ENCODE measurements at regions not wholly inside any gene's neighbourhood (a gene's known extent, or its start where the extent isn't known, plus 50 kb on each side); places are given as distances from the start of the nearest gene placed in this dataset.

GRCh38 chr5:36482812-36483211, 123.6 kb upstream of the SLC1A3 start:
- in situ Hi-C loops (cut with HindIII; ENCODE audit: low sequenced_read_pairs) = no loop called here
- no peak for TF ChIP-seq CTCF (IDR thresholded peaks at IDR 0.05; ENCODE audit: low read depth, low read length)
- DNase-seq (ENCODE audit: low read depth, low spot score) = no peak
- H3K4me3 ChIP-seq (ENCODE audit: low read depth, low read length) = no peak overlapping the region

DNA sequence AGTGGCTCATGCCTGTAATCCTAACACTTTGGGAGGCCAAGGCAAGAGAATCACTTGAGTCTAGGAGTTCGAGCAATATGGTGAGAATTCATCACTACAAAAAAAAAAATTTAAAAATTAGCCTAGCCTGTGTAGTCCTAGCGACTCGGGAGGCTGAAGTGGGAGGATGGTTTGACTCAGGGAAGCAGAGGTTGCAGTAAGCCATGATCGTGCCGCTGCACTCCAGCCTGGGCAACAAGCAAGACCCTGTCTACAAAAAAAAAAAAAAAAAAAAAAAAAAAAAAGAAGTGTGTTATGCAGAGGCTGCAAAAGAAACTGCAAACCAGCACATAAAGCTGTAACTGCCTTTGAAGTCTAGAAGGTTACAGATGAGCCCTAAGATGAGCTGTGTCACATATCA, 116.9 kb upstream of the SLC1A3 start:
- no peak for DNase-seq (ENCODE audit: low read depth, low spot score)
- in situ Hi-C loops (cut with HindIII; ENCODE audit: low sequenced_read_pairs) = no loop called here
- no peak for TF ChIP-seq CTCF (IDR thresholded peaks at IDR 0.05; ENCODE audit: low read depth, low read length)
- H3K4me3 ChIP-seq (ENCODE audit: low read depth, low read length) = no peak overlapping the region

DNA sequence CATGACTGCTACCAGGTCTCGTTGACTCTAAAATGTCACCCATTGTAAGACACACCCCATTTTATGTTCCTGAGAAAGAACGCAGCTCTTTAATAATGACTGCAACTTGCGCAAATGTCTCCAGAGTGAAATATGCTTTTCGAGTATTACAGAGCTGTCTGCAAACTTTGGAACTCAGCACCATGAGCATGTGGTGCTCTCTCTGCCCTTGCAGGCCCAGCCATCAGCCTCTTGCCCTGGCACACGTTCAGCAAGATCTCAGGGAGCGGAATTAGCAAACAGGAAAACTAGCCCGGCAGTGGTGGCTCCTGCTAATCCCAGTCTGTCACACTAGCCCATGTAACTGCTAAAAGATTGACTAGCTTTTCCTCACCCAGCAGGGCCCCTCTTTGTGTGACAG, 114.5 kb upstream of the SLC1A3 start:
- no peak overlapping the region for H3K4me3 ChIP-seq (ENCODE audit: low read depth, low read length)
- in situ Hi-C loops (cut with HindIII; ENCODE audit: low sequenced_read_pairs) = no loop called here
- no peak for TF ChIP-seq CTCF (IDR thresholded peaks at IDR 0.05; ENCODE audit: low read depth, low read length)
- no peak for DNase-seq (ENCODE audit: low read depth, low spot score)

DNA sequence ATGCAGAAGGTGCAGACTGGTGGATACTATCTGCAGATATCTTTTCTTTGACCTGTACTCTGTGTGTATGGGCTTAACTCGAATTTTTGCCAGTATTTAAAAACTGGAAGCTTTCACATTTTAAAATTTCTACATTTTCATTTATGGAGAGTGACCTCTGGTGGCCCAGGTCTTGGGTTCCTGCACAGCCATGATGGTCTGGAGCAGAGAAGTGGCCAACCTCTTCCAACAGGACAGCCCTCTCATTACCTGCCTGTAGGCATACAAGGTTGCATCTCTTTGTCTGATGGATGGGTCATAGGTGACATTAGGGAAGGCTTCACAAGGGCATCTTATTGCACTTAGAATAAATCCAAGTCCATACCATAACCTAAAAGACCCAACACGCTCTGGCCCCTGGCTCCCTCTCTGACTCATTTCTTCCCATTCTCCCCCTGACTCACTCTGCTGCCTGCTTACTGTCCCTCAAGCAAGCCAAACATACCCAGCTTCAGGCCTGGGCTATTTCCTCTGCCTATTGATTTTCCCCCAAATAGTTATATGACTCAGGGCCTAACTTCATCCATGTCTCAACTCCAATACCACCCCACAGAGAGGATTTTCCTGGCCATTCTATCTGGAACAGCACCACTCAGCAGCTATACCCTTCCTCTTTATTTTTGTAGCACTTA, 113.3 kb upstream of the SLC1A3 start:
- peak; percentile 80 for DNase-seq (ENCODE audit: low read depth, low spot score)
- in situ Hi-C loops (cut with HindIII; ENCODE audit: low sequenced_read_pairs) = no loop called here
- TF ChIP-seq CTCF (IDR thresholded peaks at IDR 0.05; ENCODE audit: low read depth, low read length) = peak; percentile 17
- H3K4me3 ChIP-seq (ENCODE audit: low read depth, low read length) = no peak overlapping the region

GRCh38 chr5:36494028-36494427, 112.4 kb upstream of the SLC1A3 start:
- in situ Hi-C loops (cut with HindIII; ENCODE audit: low sequenced_read_pairs) = no loop called here
- no peak for DNase-seq (ENCODE audit: low read depth, low spot score)
- TF ChIP-seq CTCF (IDR thresholded peaks at IDR 0.05; ENCODE audit: low read depth, low read length) = no peak
- no peak overlapping the region for H3K4me3 ChIP-seq (ENCODE audit: low read depth, low read length)

DNA sequence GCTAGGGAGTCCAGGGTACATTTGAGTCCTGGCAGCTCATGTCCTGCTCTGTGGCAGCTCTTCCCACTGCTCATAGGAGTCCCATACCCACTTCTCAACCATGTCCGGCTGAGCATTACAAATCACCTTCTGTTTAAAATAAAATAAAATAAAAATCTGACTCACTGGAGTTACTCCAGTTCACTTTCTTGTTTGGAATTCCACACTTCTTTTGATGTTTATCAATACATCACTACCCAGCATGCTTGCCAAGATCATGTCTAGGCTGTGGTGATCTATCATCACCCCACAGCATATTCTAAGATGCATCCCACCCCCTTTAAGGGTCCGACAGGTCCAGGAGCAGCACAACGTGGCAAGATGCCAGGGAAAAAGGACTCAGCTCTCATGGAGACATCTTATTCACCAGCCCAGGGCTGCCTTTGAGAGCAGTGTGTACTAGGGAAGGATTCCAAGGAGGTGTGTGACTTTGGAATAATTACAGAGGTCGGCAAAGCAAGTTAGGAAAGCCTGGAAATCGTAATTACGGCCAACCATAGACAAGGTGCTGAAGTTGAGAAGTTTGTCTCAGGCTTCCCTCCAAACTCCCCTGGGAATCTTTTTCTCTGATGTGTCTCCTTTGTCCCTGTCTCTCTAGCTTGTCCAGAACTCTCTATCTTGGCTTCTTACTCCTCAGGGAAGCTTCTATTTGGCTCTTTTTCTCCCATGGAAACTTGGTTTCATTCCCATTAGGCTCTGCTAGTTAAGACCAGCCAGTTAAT, 111.4 kb upstream of the SLC1A3 start:
- H3K4me3 ChIP-seq (ENCODE audit: low read depth, low read length) = no peak overlapping the region
- DNase-seq (ENCODE audit: low read depth, low spot score) = peak; percentile 90
- in situ Hi-C loops (cut with HindIII; ENCODE audit: low sequenced_read_pairs) = no loop called here
- TF ChIP-seq CTCF (IDR thresholded peaks at IDR 0.05; ENCODE audit: low read depth, low read length) = no peak

All from astrocyte of the spinal cord (primary cell).